Left lung (tissue), 4 donors: ENCODE measurements at regions not wholly inside any gene's neighbourhood (a gene's known extent, or its start where the extent isn't known, plus 50 kb on each side); places are given as distances from the start of the nearest gene placed in this dataset.

ENCODE experiments used
- ATAC-seq: fragments of 200-7000 bp; cut with Tn5 transposase; one replicate; pipeline ENCODE4 v1.9.1; 2020; ENCODE audit warnings: moderate library complexity
- DNase-seq, 4 donors: peaks; one replicate each; pipeline ENCODE4 v3.0.0-alpha.2; 2013 to 2020
- H3K27ac ChIP-seq, 2 donors: fragments of 200-600 bp; sonication (generic) in 1 of 2; one replicate each; pipeline versions ENCODE4 v1.5.0 to v1.8.0; 2020 to 2021
- H3K27me3 ChIP-seq, 2 donors: fragments of 200-600 bp; sonication (generic) in 1 of 2; one replicate each; pipeline versions ENCODE4 v1.5.0 to v1.8.0; 2020 to 2021
- H3K36me3 ChIP-seq, 2 donors: fragments of 200-600 bp; sonication (generic) in 1 of 2; one replicate each; pipeline versions ENCODE4 v1.5.0 to v1.8.0; 2020 to 2021
- H3K4me1 ChIP-seq, 2 donors: fragments of 200-600 bp; one replicate each; pipeline ENCODE4 v1.8.0; 2021
- H3K4me3 ChIP-seq, 2 donors: fragments of 200-600 bp; sonication (generic) in 1 of 2; one replicate each; pipeline versions ENCODE4 v1.5.0 to v1.8.0; 2020 to 2021; ENCODE audit warnings: mild to moderate bottlenecking in 1 of 2
- H3K9me3 ChIP-seq, 2 donors: fragments of 200-600 bp; sonication (generic) in 1 of 2; one replicate each; pipeline versions ENCODE4 v1.5.0 to v1.8.0; 2020 to 2021
- intact Hi-C, 2 donors: fragments of 100-400 bp; cut with DNase I; formaldehyde crosslinking; loops; one replicate each; pipeline versions ENCODE4 v1.11.2 to v1.14.2; 2022
- TF ChIP-seq, protein P1 (sequence below), 2 donors: fragments of 200-600 bp; sonication (generic) in 1 of 2; IDR thresholded peaks; one replicate each; pipeline versions ENCODE4 v1.5.0 to v1.8.0; 2021; ENCODE audit warnings: antibody characterized with exemption in 2 of 2
- donor health status: DM: no; HTN: yes; CAD: no.
- donor health status: DM: no; HTN: no; CAD: no.

DNA sequence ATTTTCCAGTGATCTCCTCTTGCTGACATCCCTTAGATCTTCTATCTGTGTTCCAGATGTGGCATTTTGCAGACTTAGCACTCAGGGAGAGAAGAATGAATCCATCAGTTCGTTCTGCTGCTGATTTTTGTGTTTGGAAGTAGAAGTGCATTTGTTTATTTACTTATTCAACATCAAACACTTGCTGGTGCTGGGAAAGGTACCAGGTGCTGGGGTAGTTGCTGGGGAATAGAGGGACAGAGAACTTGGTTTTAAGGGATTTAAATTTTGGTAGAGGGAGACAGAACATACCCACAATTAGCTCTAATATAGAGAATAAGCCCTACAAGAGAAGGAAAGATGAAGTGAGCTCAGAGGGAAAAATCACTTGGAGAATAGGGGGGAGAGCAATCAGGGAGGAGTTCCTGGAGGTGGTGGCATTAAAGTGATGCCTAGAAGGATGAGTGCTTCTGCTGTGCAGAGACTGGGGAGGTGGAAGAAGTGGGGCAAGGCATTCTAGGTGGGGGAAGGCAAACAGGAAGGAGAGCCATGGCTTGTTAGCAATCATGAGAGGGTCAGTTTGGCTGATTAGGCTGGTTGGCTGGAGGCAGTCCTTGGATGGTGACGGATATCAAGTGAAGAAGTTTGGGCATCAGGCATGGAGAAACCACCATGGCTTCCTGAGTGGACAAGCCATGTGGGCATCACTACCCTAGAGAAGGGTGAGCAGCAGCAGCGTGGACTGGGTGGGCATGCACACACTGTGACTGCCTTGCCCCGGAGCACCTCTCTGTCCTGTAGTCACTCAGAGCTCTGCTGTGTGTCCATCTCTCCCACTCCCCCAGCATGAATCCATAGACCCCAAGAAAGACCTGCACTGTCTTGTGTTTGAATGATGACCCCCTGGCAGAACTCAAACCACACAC is 197.3 kb downstream of the OPA1 start:
- Histone ChIP-seq H3K9me3 (no peaks in the 10 kb centered on the region), H3K36me3 (no peaks in the 10 kb centered on the region), H3K4me3 (no peak overlapping the region), H3K27me3 (peaks cover 0 to 5% of the 10 kb centered on the region in 2 donors), H3K27ac (no peak overlapping the region), H3K4me1 (peaks cover 11 to 17% of the 10 kb centered on the region in 2 donors)
- TF ChIP-seq, protein P1, sequence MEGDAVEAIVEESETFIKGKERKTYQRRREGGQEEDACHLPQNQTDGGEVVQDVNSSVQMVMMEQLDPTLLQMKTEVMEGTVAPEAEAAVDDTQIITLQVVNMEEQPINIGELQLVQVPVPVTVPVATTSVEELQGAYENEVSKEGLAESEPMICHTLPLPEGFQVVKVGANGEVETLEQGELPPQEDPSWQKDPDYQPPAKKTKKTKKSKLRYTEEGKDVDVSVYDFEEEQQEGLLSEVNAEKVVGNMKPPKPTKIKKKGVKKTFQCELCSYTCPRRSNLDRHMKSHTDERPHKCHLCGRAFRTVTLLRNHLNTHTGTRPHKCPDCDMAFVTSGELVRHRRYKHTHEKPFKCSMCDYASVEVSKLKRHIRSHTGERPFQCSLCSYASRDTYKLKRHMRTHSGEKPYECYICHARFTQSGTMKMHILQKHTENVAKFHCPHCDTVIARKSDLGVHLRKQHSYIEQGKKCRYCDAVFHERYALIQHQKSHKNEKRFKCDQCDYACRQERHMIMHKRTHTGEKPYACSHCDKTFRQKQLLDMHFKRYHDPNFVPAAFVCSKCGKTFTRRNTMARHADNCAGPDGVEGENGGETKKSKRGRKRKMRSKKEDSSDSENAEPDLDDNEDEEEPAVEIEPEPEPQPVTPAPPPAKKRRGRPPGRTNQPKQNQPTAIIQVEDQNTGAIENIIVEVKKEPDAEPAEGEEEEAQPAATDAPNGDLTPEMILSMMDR (IDR thresholded peaks at IDR 0.05): no peak
- ATAC-seq (no peak), DNase-seq (no peak)
- intact Hi-C loops: loop anchor here in 1 of 2 donors (5.0 to 10.0 kb wide), 2 partner anchors 184 to 342 kb away; no protein-coding TSS in a partner anchor

DNA sequence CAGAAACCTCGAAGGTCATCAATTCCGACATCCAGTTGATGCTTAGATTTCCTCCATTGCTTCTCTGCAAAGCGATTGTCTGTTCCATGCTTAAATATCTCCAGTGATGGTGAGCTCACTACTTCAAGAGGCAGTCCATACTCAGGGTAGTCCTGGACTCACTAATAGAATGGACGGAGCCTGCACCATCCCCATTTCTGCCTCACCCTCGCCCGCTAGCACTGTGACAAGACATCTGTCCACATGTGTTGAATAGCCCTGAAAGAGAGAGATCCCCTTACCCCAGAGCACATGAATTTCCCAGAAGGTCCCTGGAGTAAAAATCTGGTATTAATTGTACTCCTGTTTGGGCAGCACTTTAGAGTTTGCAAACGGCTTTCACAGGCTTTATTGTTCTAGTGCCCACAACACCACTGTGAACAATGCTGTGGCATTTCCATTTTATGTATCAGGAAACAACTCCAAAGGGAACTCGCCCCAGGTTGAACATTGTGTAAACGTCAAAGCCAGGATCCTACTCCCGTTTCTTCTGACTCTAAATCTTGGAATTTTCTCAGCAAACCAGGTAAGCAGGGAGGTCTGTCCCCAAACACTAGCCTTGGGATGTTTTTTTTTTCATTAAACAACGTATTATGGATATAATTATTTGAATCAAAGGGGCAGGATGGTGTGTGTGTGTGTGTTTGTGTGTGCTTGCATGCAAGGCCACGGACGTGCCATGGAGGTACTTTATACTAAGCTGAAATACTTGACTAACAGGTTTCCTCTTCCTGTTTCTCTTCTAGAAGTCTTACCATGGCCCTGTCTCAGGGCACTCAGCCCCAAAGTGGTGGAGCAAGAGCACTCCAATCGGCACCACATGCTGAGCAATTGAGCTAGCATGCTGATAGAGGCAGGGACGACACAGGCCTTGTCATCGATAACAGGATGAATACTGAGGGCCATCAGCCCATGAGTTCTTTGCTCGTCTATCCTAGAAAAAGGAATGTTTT is 198.3 kb downstream of the OPA1 start:
- no peak overlapping the region for H3K4me3 ChIP-seq
- peaks cover 0 to 5% of the 10 kb centered on the region in 2 donors for H3K27me3 ChIP-seq
- ATAC-seq: peak; percentile 84
- DNase-seq: peak in 2 of 4 donors; percentile 76 to 86
- intact Hi-C loops: loop anchor here in 1 of 2 donors (5.0 to 10.0 kb wide), 2 partner anchors 183 to 341 kb away; no protein-coding TSS in a partner anchor
- H3K9me3 ChIP-seq: no peaks in the 10 kb centered on the region
- H3K36me3 ChIP-seq: no peaks in the 10 kb centered on the region
- TF ChIP-seq, protein P1 (IDR thresholded peaks at IDR 0.05): no peak
- peak overlapping the region in 1 of 2 donors; percentile 20 for H3K27ac ChIP-seq
- H3K4me1 ChIP-seq: peaks cover 11 to 17% of the 10 kb centered on the region in 2 donors

DNA sequence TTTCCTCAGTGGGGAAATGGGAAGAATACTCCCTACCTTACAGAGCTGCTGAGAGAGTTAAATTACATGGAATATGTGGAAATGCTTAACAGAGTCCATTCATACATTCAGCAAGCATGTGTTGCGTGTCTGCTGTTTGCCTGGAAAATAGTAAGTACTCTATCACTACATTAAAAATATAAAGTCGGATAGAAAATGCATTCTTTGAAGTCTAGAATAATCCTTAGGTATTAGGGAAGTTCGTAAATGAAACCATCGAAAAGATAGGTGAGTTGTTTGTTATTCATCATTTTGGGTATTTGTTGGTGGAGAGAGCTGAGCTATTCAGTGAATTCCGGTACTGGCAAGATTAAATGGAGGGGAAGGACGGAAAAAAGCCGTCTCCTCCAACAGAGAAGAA is 200.1 kb downstream of the OPA1 start:
- no peaks in the 10 kb centered on the region for H3K9me3 ChIP-seq
- H3K27ac ChIP-seq: no peak overlapping the region
- no peaks in the 10 kb centered on the region for H3K27me3 ChIP-seq
- H3K4me1 ChIP-seq: peaks cover 9 to 14% of the 10 kb centered on the region in 2 donors
- H3K4me3 ChIP-seq: no peak overlapping the region
- H3K36me3 ChIP-seq: no peaks in the 10 kb centered on the region
- TF ChIP-seq, protein P1 (IDR thresholded peaks at IDR 0.05): no peak
- ATAC-seq: no peak
- intact Hi-C loops: loop anchor here in 1 of 2 donors (5.0 to 10.0 kb wide), 2 partner anchors 182 to 339 kb away; no protein-coding TSS in a partner anchor
- no peak for DNase-seq

DNA sequence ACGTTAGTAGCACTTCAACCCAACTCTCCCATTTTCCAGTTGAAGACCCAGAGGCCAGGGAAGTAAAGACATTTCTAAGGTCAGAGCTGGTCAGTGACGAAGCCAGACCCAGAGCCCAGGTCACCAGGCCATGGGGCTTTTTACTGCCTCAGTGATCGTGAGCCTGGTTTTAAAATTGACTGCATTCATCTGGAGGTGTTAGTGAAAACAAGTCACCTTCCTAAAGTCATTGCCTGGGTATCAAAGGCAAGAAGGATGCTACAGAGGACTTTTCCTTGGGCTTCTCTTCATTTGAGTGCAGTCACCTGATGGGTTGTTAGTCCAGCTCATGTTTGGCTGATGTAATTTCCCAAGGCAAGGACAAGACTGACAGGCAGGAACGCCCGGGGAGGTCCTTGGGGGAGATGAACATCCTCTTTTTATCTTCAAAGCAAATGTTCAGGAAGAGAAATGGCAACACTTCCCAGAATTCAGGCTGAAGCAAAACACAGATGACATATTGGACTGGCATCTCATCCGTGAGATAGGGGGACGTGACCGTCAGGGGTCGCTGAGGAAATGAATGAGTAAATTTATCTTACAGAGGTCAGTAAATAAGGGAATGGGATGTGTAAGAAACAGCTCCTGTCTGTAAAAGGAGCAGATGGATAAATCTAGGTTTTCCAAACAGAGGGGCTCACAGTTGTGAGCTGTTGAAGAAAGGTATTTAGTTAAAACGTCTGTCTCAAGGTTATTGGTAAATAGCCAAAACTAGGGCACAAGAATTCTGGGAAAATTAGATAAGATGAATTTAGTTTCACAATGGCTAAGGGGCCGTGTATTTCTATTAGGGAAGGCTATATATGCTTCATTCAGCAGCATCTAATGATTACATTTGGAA is 201.2 kb downstream of the OPA1 start:
- no peaks in the 10 kb centered on the region for H3K9me3 ChIP-seq
- no peaks in the 10 kb centered on the region for H3K36me3 ChIP-seq
- peaks cover 0 to 10% of the 10 kb centered on the region in 2 donors for H3K4me1 ChIP-seq
- no peaks in the 10 kb centered on the region for H3K27me3 ChIP-seq
- peak in 1 of 4 donors; percentile 48 for DNase-seq
- H3K27ac ChIP-seq: no peak overlapping the region
- TF ChIP-seq, protein P1 (IDR thresholded peaks at IDR 0.05): no peak
- no peak for ATAC-seq
- intact Hi-C loops: loop anchor here in 1 of 2 donors (5.0 to 10.0 kb wide), 2 partner anchors 181 to 338 kb away; no protein-coding TSS in a partner anchor
- H3K4me3 ChIP-seq: no peak overlapping the region
